GM12874 (cell line): ENCODE measurements at regions not wholly inside any gene's neighbourhood (a gene's known extent, or its start where the extent isn't known, plus 50 kb on each side); places are given as distances from the start of the nearest gene placed in this dataset.

Experiments used
- CTCF ChIP-seq: IDR thresholded peaks from 2 replicates; pipeline ENCODE4 v1.5.1; 2011; ENCODE audit warnings: low read depth, mild to moderate bottlenecking, control low read depth, low read length, moderate library complexity; ENCODE audit not compliant: insufficient read depth

GRCh38 chr16:16988963-16989362 lies 481.8 kb downstream of the XYLT1 start:
- TF ChIP-seq CTCF: no peak

DNA sequence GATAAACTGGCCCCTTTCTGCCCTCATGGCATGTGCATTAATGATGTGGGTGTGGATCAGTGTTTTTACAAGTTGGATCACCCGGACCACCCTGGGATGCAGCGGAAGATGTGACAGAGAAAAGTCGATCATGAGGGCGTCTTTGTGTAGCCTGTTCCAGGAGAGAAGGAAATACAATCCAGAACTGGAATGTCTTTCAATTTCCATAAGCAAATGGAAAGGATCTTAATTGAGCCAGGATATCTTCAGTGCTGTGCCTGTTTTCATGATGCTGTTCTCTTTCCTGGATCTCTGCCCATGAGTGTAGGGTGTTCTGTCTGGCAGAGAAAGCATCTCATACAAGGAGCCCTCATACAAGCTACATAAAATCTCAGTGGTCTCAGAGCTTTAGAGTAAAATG lies 481.4 kb downstream of the XYLT1 start:
- no peak for TF ChIP-seq CTCF

- no peak for TF ChIP-seq CTCF
Measured at GRCh38 chr16:16991711-16992110, 479.0 kb downstream of the XYLT1 start.

DNA sequence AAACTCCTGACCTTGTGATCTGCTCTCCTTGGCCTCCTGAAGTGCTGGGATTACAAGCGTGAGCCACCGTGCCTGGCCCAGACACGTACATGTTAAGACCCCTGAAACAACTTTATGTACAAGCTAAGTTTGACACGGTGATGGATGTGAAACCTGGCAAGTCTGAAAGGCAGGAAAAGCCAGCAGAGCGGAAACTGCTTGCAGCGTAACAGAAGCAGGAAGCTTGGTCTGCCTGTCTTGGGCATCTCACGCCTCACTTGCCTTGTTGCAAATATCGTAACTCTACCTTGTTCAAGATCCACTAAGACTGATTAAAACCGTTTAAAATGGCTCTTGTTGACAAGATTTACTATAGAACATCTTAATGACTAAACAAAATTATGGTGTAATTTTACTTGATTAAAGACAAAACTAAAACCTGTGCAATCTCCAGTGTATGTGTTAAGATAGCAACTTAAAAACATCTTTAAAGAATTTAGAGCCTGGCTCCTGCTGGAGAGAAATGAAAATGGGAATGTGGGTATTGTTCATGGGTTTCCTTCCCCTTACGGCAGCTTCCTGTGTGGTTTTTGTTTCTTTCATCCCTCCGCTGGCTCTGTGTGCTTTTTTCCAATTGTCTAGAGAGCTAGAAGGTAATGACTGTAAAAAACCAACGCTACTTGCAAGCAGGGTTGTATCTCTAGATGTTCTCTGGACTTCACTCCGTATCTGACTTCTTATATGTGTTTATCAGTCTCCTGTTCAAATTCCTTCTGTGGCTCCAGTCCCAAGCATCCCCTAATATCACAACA lies 477.6 kb downstream of the XYLT1 start:
- no peak for TF ChIP-seq CTCF

DNA sequence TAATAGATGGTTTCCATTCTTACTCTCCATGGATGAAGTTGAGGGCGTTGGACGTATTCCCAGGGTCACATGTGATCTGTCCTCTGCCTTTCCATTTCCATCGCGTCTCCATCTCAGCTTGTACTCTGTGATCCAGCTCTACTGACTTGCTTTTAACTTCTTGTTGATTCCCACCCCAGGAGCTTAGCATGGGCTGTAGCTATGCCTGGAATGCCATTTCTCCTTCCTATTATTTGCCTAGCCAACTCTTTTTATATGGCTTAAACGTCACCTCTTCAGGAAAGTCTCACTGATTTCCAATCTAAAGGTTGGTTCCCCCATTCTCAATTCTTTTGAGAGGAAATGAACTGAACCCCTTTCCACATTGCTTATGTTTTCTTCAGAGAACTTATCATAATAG lies 475.9 kb downstream of the XYLT1 start:
- TF ChIP-seq CTCF: no peak

DNA sequence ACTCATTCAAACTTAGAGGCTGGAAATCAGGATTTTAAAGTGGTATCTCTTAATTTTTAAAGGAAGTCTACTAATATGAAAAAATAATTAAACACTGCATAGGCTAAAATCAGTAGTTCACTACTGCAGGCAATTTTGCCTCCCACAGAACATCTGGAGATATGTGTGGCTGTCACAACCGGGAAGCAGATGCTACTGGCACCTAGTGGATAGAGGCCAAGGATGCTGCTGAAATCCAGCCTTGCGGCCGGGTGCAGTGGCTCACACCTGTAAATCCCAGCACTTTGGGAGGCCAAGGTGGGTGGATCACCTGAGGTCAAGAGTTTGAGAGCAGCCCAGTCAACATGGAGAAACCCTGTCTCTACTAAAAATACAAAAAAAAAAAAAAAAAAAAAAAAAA lies 473.9 kb downstream of the XYLT1 start:
- TF ChIP-seq CTCF: no peak

GRCh38 chr16:16997349-16997748 lies 473.4 kb downstream of the XYLT1 start:
- TF ChIP-seq CTCF: no peak
